GM12892 (cell line): ENCODE measurements at regions not wholly inside any gene's neighbourhood (a gene's known extent, or its start where the extent isn't known, plus 50 kb on each side); places are given as distances from the start of the nearest gene placed in this dataset.
"Not testable (repeated sequence)": the region's sequence is repeated elsewhere in the genome, so short reads cannot be mapped to it uniquely, and the experiment has no call there.

Experiments
- DNase-seq: peaks from one replicate; pipeline ENCODE4 v3.0.0; 2011; ENCODE audit not compliant: insufficient read length
- FAIRE-seq: peaks from 2 replicates; lab custom pipeline; 2011; peaks lifted over from hg19 to GRCh38; lab: Jason Lieb, UNC
- POLR2A ChIP-seq: IDR thresholded peaks from 2 replicates; pipeline ENCODE4 v1.6.1; 2011; ENCODE audit warnings: low read depth, low read length, control low read depth
- POLR2AphosphoS5 ChIP-seq: IDR thresholded peaks from 2 replicates; pipeline ENCODE4 v1.6.1; 2011; ENCODE audit warnings: low read depth, low read length, control low read depth
- TAF1 ChIP-seq: IDR thresholded peaks from 2 replicates; pipeline ENCODE4 v1.6.1; 2011; ENCODE audit warnings: low read depth, mild to moderate bottlenecking, control low read depth, low read length, borderline replicate concordance

- no peak for DNase-seq
Observed at GRCh38 chr3:102006812-102007485, 157.6 kb downstream of the NFKBIZ start.

GRCh38 chr3:102008436-102008835 lies 159.1 kb downstream of the NFKBIZ start:
- DNase-seq: not testable (repeated sequence)

More at GRCh38 chr3:102006812-102007485, 157.6 kb downstream of the NFKBIZ start:
- no peak for FAIRE-seq
- TF ChIP-seq POLR2A (no peak), TAF1 (no peak), POLR2AphosphoS5 (no peak)

GRCh38 chr3:102016417-102016816 lies 167.1 kb downstream of the NFKBIZ start:
- FAIRE-seq (no peak), DNase-seq (no peak)
- TF ChIP-seq POLR2AphosphoS5: no peak
- no peak for TF ChIP-seq TAF1

More at GRCh38 chr3:102008436-102008835, 159.1 kb downstream of the NFKBIZ start:
- not testable (repeated sequence) for FAIRE-seq

GRCh38 chr3:102017784-102018183 lies 168.5 kb downstream of the NFKBIZ start:
- FAIRE-seq: peak; percentile 44
- DNase-seq: no peak
- no peak for TF ChIP-seq TAF1
- TF ChIP-seq POLR2AphosphoS5: no peak
- no peak for TF ChIP-seq POLR2A

- DNase-seq (no peak), FAIRE-seq (no peak)
- TF ChIP-seq TAF1 (no peak), POLR2A (no peak)
Observed at GRCh38 chr3:102018551-102018950, 169.2 kb downstream of the NFKBIZ start.

GRCh38 chr3:102020735-102021134 lies 171.4 kb downstream of the NFKBIZ start:
- TF ChIP-seq TAF1: no peak
- no peak for TF ChIP-seq POLR2A
- TF ChIP-seq POLR2AphosphoS5: no peak
- no peak for FAIRE-seq
- no peak for DNase-seq

- no peak for FAIRE-seq
- TF ChIP-seq POLR2AphosphoS5 (no peak), POLR2A (no peak), TAF1 (no peak)
- no peak for DNase-seq
Observed at GRCh38 chr3:102024270-102024904, 175.1 kb downstream of the NFKBIZ start.

- FAIRE-seq: no peak
Observed at GRCh38 chr3:102025606-102026270, 176.4 kb downstream of the NFKBIZ start.

GRCh38 chr3:102026656-102027055 lies 177.3 kb downstream of the NFKBIZ start:
- FAIRE-seq (no peak), DNase-seq (no peak)
- no peak for TF ChIP-seq TAF1
- TF ChIP-seq POLR2A: no peak
- no peak for TF ChIP-seq POLR2AphosphoS5

More at GRCh38 chr3:102025606-102026270, 176.4 kb downstream of the NFKBIZ start:
- TF ChIP-seq TAF1 (no peak), POLR2AphosphoS5 (no peak), POLR2A (no peak)
- DNase-seq: no peak

- no peak for TF ChIP-seq TAF1
- no peak for TF ChIP-seq POLR2A
- TF ChIP-seq POLR2AphosphoS5: no peak
- DNase-seq: no peak
- no peak for FAIRE-seq
Observed at GRCh38 chr3:102030661-102031060, 181.3 kb downstream of the NFKBIZ start.

GRCh38 chr3:102031834-102032233 lies 182.5 kb downstream of the NFKBIZ start:
- DNase-seq (no peak), FAIRE-seq (no peak)
- TF ChIP-seq TAF1 (no peak), POLR2A (no peak), POLR2AphosphoS5 (no peak)
